ELF-1 (cell line): ENCODE measurements at regions not wholly inside any gene's neighbourhood (a gene's known extent, or its start where the extent isn't known, plus 50 kb on each side); places are given as distances from the start of the nearest gene placed in this dataset.
A peak's percentile ranks its signal among the peaks of the same experiment; 100 is the strongest.

Experiments used
- DNase-seq: peaks from one replicate; pipeline ENCODE4 v3.0.0-alpha.2; 2016; ENCODE audit warnings: low read depth, low spot score

DNA sequence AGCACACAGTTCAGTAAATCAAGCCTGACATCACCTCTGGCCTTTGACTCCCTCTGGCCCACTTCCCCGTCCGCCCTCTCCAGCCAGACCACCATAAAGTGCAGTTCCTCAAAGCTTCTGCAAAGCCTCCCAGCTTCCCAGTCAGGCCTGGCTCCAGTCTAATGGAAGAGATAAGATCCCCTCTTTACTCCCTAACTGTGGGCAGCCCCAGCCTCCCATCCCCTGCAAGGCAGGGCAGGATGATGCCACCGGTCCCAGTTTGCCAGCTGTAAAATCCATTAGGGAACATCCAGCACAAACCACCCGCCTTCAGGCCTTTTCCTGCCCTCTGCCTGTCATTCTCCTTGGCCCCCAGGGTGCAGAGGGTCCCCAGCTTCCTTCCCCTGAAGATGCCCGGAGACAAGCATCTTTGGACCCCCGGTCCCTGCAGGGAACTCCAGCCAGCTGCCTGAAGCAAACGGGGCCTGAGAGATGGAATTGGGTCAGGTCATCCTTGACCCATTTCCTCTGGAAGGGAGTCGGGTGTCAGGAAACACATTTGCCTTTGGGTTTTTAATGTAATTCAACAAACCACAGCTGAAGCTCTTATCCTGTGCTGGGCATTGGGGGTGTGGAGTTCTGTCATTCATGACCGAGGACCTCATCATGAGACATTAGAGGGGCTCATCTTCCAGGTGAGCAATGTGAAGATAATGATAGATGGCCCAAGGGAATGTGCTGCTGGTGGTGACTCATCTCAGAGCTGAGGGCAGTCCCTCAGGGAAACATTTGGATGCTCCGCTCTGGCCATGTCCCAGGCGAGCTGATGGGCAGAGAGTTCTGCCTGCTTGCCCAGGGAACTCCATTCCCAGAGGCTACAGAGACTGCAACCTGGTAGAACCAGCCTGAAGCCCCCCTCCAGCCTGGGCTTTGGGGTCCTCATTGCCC, 93.8 kb upstream of the CLMN start:
- DNase-seq = peak; percentile 12

DNA sequence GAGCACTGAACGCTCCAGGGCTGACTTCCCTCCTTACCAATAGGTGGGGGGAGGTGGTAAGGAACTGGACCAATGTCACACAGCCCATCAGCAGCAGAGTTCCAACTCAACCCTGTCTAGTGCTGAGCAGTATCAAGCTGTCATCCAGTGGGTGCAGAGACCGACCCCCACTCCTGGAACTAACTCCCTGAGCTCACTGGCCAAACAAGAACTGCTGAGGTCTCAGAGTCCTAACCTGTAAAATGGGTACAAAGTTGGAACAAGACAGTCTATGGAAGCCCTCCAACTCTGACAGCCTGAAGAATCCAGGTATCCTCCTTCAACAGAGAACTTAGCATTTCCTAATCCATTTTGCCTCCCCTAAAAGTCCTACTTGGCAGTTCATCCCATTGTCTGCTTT, 91.1 kb upstream of the CLMN start:
- no peak for DNase-seq

DNA sequence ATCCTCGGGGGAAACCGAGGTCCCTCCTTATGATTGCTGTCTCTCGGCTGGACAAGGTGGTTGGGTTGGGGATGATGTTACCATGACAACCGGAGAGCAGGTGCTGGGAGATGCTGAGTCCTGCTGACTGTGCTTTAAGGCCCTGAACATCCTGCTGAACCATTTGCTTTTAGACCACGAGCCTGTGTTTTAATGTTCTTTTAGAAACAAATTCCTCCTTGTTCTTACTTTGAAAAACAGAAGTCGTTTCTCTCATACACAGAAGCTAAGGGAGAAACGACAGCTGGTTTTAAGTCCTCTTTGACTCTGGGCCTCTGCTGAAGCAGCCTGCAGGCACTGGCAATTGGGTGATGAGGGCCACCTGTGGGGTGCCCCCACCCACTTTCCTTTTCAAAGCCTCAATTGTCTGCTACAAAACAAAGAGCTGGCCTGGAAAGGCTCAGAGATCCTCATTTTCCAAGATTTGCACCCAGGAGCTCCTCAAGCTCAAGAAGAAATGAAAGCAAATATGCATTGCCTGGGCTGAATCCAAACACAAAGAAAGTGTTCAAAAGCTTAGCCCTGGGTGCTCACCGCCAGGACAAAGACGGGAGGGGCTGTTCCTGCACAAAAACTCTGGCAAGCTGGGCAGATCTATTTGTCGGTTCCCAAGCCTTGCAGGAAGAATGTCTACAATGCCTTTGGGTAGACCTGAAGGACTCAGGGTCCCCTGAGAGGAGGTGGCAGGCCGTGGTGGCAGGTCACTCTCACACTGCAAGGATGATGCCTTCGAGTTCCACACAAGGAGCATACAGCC, 90.0 kb upstream of the CLMN start:
- no peak for DNase-seq

- no peak for DNase-seq
Observed at GRCh38 chr14:95408731-95409476, 89.2 kb upstream of the CLMN start.

GRCh38 chr14:95407354-95407753, 87.6 kb upstream of the CLMN start:
- DNase-seq = no peak

GRCh38 chr14:95406756-95407277, 87.1 kb upstream of the CLMN start:
- DNase-seq = no peak

DNA sequence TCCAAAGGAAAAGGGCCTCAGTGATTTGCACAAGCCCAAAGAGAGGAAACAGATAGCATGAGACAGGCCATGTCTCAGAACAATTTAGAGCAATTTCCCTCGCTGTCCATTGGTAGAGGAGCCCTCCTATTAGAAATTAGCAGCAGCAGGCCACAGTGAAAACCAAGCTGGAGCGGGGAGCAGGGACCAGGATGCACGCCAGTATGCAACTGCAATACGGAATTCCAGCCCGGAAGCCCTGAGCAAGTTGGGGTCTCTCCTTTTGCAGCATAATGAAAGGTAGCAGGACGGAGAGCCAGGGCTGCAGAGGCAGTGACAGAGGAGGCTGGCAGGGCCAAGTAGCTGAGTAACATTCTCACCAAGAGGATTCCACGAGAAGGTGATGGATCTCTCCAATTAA, 84.9 kb upstream of the CLMN start:
- DNase-seq = no peak

- no peak for DNase-seq
Observed at GRCh38 chr14:95402578-95402977, 82.9 kb upstream of the CLMN start.

GRCh38 chr14:95402176-95402575, 82.5 kb upstream of the CLMN start:
- DNase-seq = no peak

DNA sequence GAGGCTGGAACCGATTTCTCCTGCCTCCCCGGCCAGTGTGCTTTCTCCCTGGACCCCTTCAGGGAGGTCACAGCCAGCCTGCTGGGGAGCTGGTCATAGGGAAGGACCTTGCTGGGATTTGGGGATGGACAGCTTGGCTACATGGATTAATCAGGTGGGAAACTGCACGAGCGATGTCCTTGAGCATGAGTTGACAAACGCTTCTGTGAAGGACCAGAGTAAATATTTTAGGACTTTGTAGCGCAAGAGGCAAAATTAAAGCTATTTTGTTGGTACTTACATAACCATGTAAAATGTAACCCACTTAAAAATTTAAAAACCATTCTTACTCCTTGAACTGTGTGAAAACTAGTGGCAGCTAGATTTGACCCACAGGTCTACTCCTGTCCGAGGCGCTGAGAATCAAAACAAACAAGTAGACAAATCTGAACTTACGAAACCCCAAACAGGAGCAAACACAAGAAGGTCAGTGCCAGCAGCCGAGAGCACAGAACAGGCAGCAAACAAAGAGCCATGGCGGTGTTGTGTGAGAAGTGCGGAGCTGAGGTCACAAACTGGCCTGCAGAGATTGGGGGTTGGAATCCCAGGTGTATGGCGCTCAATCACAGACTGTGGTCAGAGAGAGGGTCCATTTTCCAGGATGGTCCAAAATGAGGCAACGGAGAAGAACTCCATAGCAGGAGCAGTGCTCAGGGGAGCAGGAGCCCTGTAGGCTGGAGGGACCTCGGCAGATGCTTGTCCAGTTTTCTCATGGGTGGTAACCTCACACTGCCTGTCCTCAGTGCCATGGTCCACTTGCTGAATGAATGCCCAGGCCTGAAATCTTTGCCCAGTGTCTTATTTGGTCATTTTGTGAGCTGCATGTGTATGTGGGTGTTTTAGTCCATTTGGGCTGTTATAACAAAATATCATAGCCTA, 79.2 kb upstream of the CLMN start:
- DNase-seq = no peak

- no peak for DNase-seq
Observed at GRCh38 chr14:95397325-95397724, 77.6 kb upstream of the CLMN start.

DNA sequence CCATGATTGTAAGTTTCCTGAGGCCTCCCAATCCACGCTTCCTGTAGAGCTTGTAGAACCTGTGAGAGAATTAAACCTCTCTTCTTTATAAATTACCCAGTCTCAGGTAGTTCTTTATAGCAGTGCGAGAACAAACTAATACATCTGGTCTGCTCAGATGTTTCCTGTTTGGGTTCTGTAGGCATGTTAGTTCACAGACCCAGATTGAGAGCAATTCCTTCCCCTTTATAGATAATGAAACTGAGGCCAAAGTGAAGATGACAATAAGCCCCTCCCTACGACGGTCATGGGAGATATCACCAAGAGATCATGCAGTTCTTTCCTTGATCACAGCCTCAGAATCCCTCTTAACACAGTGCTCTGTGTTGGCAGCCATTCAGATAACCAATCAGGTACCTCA, 76.5 kb upstream of the CLMN start:
- DNase-seq = no peak

DNA sequence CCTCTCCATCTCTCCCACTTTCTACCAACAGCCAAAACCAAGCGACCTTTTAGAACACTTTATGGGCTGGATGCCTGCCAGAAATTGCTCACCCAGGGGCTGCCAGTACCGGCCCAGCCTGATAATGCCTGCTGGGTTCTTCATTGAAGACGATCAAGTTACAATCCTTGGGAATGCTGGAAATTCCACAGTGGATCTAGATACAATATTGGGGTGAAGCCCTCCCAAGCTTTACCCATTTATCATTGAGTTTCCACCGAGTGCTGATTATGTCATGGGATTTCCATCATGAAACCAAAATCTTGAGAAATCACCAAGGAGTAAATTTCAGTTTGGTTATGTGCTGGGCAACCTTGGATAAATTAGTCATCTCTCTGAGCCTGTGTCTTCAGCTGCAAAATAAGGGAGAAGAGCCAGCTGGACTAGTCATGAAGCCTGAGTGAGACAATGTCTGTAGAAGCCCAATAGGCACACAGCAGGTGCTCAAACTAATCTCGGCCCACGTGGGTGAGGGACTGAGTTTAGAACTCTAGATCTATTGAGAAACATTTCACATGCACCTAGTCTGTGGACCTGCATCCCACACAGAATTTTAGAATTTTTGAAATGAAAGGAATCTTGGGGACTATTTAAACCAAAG, 75.5 kb upstream of the CLMN start:
- no peak for DNase-seq

DNA sequence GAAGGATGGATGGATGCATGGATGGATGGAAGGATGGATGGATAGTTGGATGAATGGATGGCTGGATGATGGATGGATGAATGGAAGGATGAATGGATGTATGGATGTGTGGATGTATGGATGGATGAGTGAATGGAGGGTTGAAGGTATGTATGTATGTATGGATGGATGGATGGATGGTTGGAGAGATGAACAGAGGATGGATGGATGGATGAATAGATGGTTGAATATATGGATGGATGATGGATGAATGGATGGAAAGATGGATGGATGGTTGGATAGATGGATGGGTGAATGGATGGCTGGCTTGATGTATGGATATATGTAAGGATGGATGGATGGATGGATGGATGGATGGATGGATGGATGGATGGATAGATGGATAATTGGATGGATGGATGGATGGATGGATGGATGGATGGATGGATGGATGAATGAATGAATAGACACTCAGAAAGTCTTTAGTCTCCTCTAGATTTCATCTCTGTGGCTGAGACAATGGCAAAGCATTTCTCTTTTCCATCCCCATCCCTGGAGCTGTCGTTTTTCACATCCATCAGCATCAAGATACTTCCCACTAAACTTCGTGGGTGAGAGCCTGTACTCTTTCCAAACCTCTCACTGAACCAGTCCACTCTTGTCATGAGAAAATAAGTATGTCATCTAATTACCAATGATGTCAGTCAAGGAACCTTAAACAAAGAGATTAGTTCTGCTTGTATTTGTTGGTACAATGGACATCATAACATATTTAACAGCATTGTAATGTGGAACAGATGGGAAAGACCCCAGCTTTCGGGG, 74.8 kb upstream of the CLMN start:
- DNase-seq = no peak

GRCh38 chr14:95392841-95393240, 73.1 kb upstream of the CLMN start:
- DNase-seq = no peak

DNA sequence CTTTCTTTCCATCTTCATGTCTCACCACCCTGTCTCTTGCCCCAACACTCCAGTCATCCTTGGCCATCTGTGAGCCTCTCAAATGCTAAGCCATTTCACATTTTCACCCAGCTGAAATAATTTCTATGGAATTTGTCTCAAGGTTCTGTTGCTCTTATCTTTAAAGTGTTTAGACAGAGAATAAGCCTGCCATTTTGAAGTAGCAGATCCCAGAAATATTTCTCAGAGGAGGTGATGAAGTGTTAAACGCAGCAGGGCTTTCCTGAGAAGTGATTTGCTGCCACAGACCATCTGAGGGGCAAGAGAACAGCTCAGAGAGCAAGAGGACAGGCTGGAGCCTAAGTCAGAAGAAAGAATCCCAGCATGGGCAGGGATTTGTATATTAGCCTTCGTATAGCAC, 71.6 kb upstream of the CLMN start:
- DNase-seq = peak; percentile 25

- no peak for DNase-seq
Observed at GRCh38 chr14:95389471-95390011, 69.8 kb upstream of the CLMN start.

DNA sequence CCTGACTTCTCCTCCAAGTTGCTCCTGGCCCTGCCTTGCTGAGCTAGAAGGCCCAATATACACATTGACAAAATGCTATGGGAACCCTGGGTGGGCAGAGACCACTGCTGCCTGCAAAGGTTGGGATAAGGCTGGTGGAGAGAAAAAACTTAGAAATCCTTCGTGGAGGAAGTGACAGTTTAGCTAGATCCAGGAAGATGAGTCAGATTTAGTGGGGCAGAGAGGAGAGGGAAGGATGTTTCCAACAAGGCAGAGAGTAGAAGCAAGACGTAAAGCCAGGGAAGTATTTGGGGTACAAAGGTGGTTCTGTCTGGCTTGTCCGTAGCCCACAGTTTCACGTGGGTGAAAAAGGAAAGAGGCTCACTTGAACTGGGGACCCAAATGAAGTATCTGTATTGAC, 69.0 kb upstream of the CLMN start:
- DNase-seq = no peak

DNA sequence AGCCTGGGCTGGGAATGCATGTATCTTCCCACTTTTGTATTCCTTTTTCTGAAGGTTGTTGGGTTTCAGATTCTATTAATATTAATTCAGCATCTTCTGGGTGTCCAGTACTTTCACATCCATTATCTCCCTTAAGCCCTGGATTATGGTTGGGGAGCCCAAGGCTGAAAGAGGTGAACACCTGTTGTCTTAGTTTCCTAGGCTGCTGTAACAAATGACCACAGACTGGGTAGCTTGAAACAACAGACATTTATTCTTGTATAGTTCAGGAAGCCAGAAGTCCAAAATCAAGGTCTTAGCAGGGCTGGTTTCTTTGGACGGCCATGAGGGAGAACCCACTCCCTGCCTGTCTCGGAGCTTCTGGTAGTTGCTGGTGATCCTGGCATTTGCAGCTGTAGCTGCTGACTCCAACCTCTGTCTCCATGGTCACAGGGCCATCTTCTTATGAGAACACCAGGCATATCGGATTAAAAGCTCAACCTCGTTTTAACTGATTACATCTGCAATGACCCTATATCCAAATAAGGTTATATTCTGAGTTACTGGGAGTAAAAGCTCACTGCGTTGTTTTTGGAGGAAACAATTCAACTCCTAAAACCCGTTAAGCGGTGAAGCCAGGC, 68.2 kb upstream of the CLMN start:
- DNase-seq = no peak
